Choroid plexus epithelial cell (primary cell): ENCODE measurements at regions not wholly inside any gene's neighbourhood (a gene's known extent, or its start where the extent isn't known, plus 50 kb on each side); places are given as distances from the start of the nearest gene placed in this dataset.

Experiments
- DNase-seq: peaks from one replicate; pipeline ENCODE4 v3.0.0-alpha.2; 2010; ENCODE audit warnings: low read depth
- H3K4me3 ChIP-seq: 2 replicates; pipeline ENCODE4 v1.5.1; 2011; ENCODE audit warnings: low read depth, mild to moderate bottlenecking, control low read depth, low read length, moderate library complexity
- TF ChIP-seq, protein P1 (sequence below): conservative IDR thresholded peaks from 2 replicates; pipeline ENCODE4 v1.5.1; 2011; ENCODE audit warnings: low read depth, mild to moderate bottlenecking, control low read depth, inconsistent platforms, low read length, moderate library complexity

DNA sequence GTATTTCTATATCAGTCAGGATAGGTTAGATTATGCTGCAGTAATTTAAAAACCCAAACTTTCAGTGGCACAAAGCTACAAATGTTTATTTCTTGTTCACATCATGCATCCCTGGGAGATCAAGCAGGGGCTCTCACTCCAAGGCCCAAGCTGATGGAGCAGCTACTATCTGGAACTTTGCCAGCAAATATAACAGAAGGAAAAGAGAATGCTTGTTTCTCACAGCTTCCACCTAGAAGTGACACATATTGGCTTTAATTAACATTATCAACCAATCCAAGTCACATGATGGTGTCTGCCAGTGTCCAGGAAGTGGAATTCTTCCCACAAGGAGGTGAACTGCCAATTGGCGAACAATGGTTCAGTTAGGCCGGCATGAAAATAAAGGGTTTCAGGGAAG is 306.9 kb downstream of the BCL11A start:
- DNase-seq: no peak
- H3K4me3 ChIP-seq: no peak overlapping the region
- TF ChIP-seq, protein P1, sequence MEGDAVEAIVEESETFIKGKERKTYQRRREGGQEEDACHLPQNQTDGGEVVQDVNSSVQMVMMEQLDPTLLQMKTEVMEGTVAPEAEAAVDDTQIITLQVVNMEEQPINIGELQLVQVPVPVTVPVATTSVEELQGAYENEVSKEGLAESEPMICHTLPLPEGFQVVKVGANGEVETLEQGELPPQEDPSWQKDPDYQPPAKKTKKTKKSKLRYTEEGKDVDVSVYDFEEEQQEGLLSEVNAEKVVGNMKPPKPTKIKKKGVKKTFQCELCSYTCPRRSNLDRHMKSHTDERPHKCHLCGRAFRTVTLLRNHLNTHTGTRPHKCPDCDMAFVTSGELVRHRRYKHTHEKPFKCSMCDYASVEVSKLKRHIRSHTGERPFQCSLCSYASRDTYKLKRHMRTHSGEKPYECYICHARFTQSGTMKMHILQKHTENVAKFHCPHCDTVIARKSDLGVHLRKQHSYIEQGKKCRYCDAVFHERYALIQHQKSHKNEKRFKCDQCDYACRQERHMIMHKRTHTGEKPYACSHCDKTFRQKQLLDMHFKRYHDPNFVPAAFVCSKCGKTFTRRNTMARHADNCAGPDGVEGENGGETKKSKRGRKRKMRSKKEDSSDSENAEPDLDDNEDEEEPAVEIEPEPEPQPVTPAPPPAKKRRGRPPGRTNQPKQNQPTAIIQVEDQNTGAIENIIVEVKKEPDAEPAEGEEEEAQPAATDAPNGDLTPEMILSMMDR: no peak

DNA sequence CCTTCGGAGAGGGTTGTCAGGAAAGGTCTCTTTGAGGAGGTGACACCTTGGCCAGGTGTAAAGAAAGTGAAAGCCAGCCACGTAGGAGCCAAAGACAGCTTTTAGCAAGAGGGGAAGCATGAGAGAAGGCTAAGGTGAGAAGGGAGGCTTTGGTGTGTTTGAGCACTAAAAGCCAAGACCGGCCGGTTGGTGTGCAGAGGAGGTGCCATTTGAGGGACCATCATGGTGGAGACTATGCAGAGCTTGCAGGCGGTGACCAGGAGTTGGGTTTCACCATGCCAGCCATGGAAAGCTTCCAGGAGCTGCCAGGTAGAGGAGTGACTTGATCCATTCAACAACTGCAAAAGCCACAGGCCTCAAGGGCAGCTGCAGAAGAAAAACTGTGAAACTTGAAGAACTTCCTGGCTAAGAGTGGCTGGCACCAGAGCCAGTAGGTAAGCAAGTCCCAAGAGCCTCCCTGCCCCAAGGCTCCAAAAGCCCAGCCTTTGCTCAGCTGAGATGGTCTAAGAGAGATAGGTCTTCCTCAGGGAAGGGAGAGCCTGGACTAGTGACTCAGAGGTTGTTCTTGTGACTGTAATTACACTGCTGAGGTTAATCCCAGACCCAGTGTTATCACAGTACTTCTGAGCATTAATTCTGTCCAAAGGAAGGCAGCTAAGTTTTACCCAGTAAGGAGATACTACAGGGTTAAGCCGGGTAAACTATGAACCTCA is 319.0 kb downstream of the BCL11A start:
- no peak for DNase-seq
- TF ChIP-seq, protein P1: no peak
- no peak overlapping the region for H3K4me3 ChIP-seq

DNA sequence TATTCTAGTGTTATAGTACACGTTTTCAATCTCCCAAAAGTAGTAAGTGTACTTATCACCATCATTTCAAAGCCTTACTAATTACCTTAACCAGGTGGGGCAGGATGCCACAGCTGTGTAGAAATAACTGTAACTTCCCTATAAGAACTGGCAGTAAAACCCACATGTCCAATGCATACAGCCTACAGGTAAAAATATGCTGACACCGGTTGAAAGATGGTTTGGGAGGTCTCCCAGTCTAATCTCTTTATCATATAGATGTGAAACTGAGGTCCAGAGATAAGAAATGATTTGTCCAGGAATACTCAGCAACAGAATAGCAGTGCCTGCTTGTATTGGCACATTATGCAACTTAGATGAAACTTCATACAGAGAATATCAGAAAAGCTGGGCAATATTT is 322.9 kb downstream of the BCL11A start:
- no peak overlapping the region for H3K4me3 ChIP-seq
- no peak for DNase-seq
- TF ChIP-seq, protein P1: no peak

DNA sequence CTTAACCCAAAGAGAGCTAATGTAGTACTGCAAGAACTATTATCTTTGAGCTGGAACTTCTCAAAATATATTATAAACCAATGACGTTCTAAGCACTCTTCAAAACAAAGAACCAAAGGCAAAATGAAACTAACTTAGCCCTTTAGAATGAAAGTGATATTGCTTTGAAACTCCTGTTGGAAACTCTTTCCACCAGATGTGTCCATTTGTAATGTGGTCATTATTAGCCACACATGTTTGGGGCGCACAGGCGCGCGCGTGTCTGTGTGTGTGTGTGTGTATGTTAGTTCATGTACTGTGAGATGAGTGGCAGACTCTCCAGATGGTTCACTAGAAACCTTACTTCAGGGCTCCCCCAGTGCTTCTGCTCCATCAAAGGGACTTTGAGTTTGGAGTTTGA is 323.4 kb downstream of the BCL11A start:
- TF ChIP-seq, protein P1: no peak
- no peak for DNase-seq
- no peak overlapping the region for H3K4me3 ChIP-seq

DNA sequence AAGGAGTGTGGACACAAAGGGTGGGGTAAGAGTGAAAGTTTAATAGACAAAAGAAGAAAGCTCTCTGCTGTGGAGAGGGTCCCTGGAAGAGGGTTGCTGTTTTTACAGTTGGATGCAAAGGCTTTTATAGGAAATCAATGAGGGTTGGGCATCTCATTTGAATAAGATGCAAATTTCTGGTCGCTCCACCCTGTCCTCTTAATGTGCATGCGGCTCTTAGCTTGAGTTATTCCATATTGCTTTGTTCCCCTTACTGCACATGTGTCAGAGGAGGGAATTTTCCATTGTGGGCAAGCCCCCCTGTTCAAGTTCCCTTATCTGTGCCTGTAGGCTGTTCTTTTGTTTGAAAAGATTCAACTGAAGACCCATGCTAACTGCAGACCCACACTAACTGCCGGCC is 326.5 kb downstream of the BCL11A start:
- TF ChIP-seq, protein P1: no peak
- H3K4me3 ChIP-seq: no peak overlapping the region
- no peak for DNase-seq

DNA sequence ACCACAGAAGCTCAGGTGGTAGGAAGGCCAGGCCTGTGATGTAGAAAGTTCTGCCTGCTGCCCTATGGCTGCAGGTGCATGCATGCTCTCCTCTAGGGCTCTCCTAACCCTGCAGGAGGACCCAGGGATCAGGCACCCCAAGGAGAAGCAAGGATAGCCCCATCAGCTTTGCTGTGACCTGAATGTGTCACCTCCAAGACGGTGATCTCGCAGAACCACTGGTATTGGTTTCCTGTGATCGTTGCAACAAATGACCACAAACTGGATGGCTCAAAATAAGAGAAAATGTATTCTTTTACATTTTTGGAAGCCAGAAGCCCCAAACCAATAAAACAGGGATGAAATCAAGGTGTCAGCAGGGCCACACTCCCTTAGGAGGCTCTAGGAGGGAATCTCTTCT is 327.3 kb downstream of the BCL11A start:
- TF ChIP-seq, protein P1: no peak
- DNase-seq: no peak
- no peak overlapping the region for H3K4me3 ChIP-seq

DNA sequence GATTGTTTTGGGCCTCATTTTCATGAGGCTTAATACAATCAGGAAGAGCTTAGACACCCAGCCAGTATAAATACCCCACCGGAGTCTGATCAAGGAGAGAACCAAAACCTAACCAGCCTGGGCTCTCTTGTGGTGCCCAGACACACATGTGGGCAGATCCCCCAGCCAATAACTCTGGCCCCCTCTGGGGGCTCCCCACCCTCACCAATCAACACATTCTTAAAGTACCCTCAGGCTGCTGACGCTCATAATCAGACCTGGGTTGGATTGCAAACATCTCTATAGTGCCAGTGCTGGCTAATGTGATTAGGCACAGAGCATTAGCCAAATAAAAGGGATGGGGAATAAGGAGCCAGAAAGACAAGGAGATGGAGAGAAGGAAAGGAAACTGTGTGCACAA is 329.6 kb downstream of the BCL11A start:
- no peak for DNase-seq

More for the DNA sequence above, 329.6 kb downstream of the BCL11A start:
- H3K4me3 ChIP-seq: no peak overlapping the region
- TF ChIP-seq, protein P1: no peak
